ENCODE measurements at regions not wholly inside any gene's neighbourhood (a gene's known extent, or its start where the extent isn't known, plus 50 kb on each side); places are given as distances from the start of the nearest gene placed in this dataset.

DNA sequence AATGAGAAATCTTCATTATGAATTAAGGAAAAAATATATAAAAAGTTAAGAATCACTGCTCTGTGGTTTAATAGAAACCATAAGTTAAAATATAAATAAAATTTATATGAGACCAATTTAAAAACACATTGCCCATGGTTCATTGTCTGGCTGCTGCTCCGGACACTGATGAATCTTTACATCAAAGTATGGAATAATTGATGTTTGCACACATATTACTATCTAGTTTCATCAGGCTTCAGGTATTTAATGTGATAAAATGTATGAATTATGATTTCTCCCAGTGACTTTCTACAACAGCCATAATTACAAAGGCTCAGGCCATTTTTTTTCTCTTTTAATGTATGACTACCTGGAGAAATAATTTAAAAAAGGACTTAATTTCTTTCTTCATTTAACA, 599.1 kb upstream of the PRMT6 start:
- no peak for DNase-seq (ENCODE audit: insufficient read length, low spot score)
- FAIRE-seq = no peak

DNA sequence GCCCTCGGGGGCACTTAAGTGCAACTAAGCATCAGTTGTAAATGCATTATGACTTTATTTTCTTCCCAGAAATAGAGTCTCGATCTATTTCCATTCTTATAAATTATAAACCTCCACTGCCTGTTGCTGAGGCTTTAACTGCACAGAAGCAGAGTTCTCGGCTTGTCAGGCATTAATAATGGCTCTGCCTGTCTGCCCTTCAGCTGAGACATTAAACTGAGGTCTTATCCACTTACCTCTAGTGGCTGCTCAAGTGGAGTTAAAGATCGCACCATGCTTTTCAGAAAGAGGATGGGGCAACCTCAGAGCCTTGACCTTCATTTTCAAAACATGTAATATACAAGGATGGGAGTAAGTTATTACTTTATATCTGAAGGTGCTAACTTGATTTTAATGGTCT, 597.6 kb upstream of the PRMT6 start:
- DNase-seq (ENCODE audit: insufficient read length, low spot score) (no peak), FAIRE-seq (no peak)

DNA sequence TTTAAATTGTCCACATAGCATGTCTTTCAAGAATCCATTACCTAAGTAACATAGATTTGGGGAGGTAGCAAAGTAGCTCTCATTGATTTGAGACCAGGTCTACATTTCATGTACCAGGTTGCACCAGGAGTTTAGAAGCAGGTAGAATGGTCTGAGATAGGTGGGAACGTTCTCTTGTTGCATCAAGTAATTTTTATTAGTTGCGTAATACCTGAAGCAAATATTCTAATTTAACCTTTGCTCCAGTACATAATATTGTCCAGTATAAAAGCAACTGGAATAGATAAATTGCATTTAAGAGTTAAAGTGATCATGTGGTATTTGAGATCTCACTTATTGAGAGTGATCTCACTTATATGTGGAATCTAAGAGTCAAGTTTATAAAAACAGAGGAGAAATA, 597.1 kb upstream of the PRMT6 start:
- FAIRE-seq = no peak
- no peak for DNase-seq (ENCODE audit: insufficient read length, low spot score)

DNA sequence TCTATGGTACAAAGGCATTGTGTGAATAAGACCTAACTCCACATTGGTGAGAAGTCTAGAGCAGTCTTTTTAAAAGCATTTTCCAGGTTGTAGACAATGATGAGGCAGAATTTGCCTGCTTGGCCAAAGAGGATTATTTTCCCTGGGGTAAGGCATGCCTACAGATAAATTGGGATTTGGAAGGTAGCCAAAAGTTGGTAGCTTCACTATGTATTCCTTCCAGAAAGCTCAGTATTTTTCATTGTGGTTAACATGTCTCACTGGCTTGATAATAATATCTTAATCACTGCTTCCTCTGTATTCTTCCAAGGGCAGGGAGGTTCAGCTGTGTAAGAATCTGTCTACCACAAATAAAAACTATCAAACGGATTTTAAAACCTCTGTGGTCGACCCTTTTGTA, 590.8 kb upstream of the PRMT6 start:
- DNase-seq (ENCODE audit: insufficient read length, low spot score) (no peak), FAIRE-seq (no peak)

DNA sequence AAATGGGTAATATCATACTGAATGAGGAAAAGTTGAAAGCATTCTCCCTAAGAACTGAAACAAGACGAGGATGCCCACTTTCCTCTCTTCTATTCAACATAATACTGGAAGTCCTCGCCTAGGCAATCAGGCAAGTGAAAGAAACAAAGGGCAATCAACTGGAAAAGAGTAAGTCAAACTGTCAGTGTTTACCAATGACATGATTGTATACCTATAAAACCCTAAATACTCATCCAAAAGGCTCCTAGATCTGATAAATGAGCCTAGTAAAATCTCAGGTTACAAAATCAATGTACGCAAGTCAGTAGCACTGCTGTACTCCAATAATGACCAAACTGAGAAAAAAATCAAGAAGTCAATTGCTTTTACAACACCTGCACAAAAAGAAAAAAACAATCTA, 575.8 kb upstream of the PRMT6 start:
- DNase-seq (ENCODE audit: insufficient read length, low spot score) (no peak), FAIRE-seq (peak; percentile 23)

DNA sequence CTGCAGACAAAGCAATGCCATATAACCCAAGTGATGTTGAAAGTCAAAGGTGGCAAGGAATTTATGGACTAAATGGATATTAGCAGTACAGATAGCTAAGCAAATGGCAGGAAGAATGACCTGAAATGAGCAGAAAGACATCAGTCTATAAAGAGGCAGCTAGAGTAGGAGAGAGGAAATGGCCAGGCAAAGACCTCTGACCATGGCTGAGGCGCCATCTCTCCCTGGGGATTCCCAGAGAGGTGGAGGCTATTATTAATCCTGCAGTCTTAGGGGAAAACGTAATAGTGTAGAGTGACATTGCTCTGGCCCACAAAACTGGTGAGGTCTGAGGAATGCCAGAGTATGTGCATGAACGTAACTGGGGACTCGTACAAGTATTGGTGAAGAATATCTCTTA, 563.6 kb upstream of the PRMT6 start:
- FAIRE-seq = no peak
- DNase-seq (ENCODE audit: insufficient read length, low spot score) = no peak

DNA sequence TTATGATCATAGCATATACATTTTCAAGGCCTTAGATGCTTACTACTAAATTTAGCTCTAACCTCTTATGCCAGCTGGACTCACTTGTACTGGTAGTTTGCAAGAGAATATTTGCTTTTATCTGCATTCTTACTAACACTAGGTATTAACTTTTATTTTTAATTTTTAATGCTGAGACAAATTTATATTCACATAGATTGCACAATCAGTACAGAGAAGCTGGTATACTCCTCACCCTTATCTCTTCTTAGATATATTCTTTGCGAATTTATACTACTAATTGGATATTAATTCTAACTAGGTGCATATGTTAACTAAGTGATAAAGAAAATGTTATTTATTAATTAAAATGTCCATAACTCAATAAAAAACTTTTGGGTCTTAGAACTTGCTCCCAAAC, 561.8 kb upstream of the PRMT6 start:
- DNase-seq (ENCODE audit: insufficient read length, low spot score) = no peak
- FAIRE-seq = no peak

DNA sequence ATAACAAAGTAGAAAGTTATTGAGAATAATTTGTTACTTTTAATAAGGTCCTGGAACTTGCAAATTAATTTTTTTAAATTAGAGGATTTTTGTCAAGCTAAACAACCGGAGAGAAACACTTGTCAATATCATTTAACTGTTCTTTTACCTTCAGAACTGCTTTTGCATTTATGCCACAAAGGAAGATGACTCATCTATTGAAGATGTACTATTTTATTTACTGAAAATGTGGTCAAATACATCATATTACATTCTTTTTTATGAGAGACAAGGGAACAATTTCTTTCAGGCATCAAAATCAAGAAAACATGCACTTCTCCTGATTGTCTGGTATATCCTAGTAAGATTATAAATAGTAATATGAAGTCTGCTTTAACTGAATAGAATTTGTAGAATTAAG, 558.2 kb upstream of the PRMT6 start:
- no peak for FAIRE-seq
- no peak for DNase-seq (ENCODE audit: insufficient read length, low spot score)

DNA sequence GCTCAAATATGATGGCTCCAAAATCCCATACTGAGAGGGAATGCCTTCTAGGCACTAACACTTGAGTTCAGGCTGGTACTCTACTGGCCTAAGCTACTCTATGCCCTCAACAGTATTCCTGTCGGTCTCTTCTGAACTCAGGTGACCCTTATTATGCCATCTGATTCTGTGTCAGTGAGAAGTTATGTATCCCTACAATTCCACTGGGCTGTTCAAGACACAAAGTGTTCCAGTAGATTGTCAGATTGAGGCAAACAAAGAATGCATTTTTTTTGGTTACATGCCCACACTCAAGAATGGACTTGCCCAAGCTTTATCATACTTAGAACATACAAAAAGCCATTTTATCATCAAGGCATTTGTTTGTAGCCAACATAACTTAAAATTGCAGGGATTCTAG, 553.8 kb upstream of the PRMT6 start:
- DNase-seq (ENCODE audit: insufficient read length, low spot score) (no peak), FAIRE-seq (no peak)

DNA sequence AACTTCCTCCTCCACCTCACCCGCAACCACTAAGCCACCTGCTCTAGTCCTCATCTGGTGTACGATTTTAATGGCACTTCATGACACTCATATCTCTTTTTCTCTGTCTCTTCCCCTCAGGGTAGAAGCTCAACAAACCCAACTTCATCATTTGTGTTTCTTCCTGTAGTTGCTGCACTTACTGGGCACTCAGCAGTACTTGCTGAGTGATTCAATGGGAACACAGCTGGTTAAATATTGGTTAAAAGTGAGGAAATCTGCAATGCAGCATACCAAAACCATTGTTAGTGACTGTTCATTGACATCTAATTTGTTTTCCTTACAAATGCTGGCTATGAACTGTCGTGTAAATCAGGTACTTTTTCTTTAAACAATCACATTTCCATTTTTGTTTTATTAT, 541.1 kb upstream of the PRMT6 start:
- FAIRE-seq = no peak

DNA sequence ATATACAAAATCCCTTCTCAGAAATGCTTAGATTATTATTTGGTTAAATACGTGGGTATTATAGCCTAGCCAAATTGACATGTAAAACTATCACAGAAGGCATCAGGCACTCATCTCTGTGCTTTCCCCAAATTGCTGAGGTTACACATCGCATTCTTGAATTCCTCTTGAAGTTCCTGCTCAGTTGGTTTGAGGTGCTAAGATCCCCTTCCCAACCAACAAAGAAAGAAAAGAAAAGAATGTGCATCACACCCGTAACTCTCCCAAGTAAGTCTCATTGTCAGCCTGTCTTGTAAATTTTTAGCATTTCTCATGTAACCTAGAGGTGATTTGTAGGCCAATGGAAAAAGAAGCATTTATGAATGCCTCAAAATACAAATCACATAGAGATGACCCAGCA, 539.2 kb upstream of the PRMT6 start:
- DNase-seq (ENCODE audit: insufficient read length, low spot score) (no peak), FAIRE-seq (no peak)

More for the DNA sequence above, 541.1 kb upstream of the PRMT6 start:
- DNase-seq (ENCODE audit: insufficient read length, low spot score) = no peak

DNA sequence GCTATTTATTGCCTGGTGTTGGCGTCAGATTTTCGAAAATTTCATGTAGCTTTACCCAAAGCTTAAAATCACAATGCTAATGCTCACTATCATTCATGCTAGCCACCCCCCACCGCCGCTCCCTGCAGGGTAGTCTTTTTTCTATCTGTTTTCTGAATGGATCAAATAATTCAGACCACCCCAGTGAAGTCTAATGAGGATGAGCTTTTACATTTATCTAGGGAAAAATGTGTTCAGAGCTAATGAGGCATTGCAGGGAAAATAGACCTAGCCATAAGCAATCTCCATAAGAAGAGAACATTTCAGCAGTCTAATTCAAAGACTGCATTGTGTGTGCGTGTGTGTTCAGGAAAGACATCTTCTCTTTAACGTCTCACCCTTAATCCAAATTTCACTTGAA, 533.0 kb upstream of the PRMT6 start:
- FAIRE-seq (no peak), DNase-seq (ENCODE audit: insufficient read length, low spot score) (no peak)

DNA sequence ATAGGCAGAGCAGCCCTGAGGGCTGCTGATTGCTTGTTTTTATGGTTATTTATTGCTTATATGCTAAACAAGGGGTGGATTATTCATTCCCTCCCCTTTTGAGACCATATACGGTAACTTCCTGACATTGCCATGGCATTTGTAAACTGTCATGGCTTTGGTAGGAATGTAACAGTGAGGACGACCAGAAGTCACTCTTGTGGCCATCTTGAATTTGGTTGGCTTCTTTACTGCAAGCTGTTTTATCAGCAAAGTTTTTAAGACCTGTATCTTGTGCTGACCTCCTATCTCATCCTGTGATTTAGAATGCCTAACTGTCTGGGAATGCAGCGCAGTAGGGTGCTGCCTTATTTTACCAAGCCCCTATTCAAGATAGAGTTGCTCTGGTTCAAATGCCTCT, 531.8 kb upstream of the PRMT6 start:
- FAIRE-seq (no peak), DNase-seq (ENCODE audit: insufficient read length, low spot score) (no peak)

DNA sequence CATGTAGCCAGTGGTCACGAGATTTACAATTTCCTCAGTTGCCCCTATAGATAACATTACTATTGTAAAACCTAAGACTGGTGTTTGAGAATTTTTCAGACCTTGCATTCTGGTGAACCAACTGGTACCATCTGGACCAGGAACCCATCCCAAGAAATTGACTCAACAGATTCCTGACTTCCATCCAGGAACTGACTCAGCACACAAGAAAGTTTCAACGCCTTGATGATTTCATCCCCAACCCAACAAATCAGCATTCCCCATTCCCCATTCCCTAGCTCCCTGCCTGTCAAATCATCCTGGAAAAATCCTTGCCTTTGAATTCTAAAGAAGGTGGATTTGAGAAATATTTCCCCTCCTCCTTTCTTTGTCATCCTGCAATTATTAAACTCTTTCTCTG, 529.8 kb upstream of the PRMT6 start:
- no peak for FAIRE-seq
- no peak for DNase-seq (ENCODE audit: insufficient read length, low spot score)

DNA sequence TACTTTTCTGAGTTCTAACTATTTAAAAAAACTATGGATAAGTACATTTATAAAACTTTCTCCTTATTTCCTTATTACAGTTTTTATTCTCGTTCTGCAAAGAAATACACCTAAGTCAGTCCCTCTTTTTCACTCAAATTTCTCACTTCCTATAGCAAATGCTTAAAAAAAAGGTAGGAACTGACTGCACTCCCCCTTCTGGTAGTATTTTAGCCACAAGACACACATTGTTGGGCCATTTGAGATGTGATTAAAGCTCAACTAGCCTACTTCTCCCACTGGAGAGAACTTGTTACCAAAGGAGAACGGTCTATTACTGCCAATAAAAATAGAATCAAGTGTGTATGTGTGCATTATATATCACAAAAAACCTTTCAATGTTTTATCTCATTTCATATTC, 521.9 kb upstream of the PRMT6 start:
- DNase-seq (ENCODE audit: insufficient read length, low spot score) (no peak), FAIRE-seq (no peak)

DNA sequence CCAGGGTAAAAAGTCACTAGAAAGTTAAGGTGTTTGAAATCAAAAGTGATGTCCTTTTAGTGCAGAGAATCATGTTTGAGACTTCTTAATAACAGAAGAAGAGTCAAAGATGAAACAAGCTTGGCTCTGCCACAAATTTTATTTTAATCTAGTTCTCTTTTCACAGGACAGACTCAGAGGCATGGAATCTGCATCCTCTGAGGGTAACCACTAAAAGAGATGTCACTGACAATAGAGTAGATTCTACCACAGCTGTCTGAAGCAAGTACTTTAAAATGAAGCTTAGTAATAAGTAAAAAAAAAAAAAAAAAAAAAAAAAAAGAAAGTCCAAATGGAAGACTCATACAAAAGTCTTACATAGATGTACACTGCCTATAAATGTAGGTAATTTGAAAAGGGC, 519.7 kb upstream of the PRMT6 start:
- DNase-seq (ENCODE audit: insufficient read length, low spot score) = no peak
- FAIRE-seq = no peak

DNA sequence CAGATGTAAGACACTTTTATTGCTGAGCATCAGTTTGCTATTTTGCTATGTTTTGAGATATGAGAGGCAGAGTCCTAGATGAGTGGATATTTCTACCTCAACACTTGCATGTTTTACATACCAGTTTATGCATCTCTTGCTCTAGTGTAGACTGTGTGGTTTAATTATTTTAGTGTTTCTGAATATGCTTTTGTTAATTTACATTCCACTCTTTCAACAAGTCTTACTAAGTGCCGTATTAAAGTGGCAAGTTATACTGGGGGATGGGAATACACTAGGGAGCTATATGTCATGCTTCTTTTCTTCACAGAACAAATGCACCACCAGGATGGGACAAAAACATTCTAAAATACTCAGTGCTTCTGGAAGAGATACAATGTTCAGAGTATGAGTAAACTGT, 507.7 kb upstream of the PRMT6 start:
- DNase-seq (ENCODE audit: insufficient read length, low spot score) = no peak
- no peak for FAIRE-seq

DNA sequence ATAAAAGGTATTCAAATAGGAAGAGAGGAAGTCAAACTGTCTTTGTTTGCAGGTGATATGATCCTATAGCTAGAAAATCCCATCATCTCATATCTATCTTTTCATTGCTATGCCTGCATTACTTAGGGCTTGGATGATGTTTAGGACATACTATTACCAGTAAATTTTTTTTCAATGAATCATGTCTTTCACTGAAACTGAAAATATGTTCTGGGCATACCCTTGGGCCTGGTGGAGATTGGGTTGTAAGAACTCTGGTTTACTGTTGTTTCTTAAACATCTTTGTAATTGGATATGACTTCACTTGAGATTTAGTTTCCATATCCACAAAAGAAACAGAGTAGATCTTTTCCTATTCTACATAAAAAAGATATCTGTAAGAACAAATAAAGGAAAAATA, 502.2 kb upstream of the PRMT6 start:
- FAIRE-seq = no peak
- DNase-seq (ENCODE audit: insufficient read length, low spot score) = no peak

DNA sequence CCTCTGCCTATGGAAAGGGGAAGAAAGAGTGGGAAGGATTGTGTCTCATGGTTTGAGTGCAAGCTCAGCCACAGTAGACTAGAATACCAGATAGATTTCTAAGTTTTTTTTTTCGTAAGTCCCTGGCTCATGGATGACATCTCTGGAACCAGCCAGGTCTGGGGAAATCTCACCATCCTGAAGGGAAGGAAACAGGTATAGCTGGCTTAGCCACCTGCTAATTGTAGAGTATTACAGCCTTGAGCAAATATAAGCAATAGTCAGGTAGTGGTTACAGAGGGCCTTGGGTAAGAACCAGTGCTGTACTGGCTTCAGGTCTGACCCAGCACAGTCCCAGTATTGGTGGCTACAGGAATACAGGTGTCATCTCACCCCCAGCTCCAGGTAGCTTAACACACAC, 500.9 kb upstream of the PRMT6 start:
- DNase-seq (ENCODE audit: insufficient read length, low spot score) = no peak
- FAIRE-seq = no peak

DNA sequence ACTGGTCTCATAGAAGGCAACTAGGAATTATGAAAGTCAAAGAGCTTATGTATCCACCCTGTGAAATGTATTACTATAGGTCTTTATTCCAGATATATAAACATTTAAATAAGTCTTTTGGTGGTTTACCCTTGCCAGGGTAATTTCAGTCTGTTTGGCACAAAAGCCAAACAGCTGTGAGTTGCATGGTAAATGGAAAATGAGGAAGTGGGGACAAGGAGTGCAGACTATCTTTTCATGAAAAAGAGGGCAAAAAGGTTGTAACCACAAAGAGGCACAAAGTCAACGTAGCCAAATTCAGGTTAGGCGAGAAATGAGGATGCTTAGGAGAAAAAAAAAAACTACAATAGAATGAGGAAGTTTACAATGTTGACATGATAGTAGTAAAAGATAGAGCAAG, 492.3 kb upstream of the PRMT6 start:
- FAIRE-seq = no peak

DNA sequence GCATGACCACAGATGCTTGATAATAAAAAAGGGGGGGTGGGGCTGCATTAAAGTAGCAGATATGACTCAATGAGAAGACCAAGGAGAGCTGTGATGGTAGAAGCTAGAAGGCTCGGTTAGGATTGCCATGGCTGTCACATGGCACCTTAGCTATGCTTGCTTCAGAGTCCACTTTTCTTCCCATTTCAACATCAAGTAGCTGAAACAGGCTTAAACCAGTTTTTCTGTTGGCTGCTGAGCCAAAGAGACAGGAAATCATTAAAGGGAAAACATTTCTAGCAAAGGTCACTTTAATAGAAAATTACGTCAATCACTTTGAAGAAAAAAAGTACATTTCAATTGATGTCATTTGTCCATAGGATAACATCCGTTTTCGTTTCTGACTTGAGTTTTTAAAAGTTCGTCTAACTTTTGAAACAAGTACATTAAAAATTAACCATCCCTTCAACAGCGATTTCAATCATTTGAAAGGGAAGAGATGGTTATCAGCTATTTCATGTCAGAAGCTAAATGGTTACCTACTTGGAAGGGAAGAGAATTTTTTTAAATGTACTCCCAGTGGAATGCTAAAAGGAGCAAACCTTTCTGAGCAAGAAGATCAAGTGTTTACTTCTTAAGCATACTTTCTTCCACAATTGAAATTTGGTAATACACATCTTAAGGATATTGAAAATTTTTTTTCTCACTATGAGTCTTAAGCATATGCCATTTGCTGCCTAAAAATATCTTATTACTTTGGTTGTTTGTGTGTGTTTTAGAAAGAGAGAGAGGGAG, 488.1 kb upstream of the PRMT6 start:
- FAIRE-seq (no peak), DNase-seq (ENCODE audit: insufficient read length, low spot score) (no peak)

More for the DNA sequence above, 492.3 kb upstream of the PRMT6 start:
- DNase-seq (ENCODE audit: insufficient read length, low spot score) = no peak

DNA sequence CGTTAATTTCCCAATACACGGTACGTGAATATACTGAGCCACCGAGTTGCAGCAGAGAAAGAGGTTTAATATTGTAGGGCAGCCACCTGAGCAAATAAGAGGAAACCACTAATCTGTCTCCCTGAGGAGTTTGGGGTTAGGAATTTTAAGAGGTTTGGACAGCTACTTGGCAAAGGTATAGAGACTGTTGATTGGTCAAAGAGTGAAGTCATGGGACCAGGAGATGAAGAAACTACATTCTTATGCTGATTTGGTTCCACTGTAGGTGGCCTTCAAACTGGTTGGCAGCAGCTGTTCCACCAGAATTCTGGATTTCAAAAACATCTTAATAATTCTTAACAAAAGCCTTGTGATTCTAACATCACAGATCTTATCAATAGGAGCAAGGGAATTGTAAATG, 485.4 kb upstream of the PRMT6 start:
- FAIRE-seq (no peak), DNase-seq (ENCODE audit: insufficient read length, low spot score) (no peak)

DNA sequence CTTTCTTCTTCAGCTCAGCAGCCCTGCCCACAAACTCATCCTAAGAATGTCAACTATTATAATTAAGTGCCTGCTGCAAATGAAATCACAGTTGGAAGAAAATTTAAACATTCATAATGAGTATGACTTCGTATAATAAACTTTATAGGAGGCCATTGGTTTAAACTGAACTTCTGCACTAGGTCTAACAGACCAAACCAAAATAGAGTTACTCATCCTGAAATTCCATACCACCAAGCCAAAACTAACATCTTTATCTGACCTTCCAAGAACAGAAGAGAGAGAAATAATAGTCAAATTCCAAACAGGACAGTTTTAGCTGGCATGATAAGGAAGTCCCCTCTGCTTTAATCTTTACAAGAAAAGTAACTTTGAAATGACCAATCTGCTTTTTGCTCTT, 472.4 kb upstream of the PRMT6 start:
- no peak for DNase-seq (ENCODE audit: insufficient read length, low spot score)
- FAIRE-seq = no peak
